NCI-H446 (cell line): ENCODE measurements at regions not wholly inside any gene's neighbourhood (a gene's known extent, or its start where the extent isn't known, plus 50 kb on each side); places are given as distances from the start of the nearest gene placed in this dataset.
"Not testable (repeated sequence)": the region's sequence is repeated elsewhere in the genome, so short reads cannot be mapped to it uniquely, and the experiment has no call there.

ENCODE experiments used
- DNase-seq, 2 experiments: peaks; one replicate each; lab custom pipeline; 2025; lab: John Stamatoyannopoulos, UW

- no peak for DNase-seq
Observed at GRCh38 chr1:71345491-71345890, 264.7 kb upstream of the ZRANB2 start.

- DNase-seq: no peak
Observed at GRCh38 chr1:71343686-71344416, 263.0 kb upstream of the ZRANB2 start.

GRCh38 chr1:71339238-71339637 lies 258.4 kb upstream of the ZRANB2 start:
- DNase-seq: peak in 1 of 2 experiments; percentile 10

GRCh38 chr1:71330991-71331390 lies 250.2 kb upstream of the ZRANB2 start:
- DNase-seq: no peak

GRCh38 chr1:71324671-71325267 lies 243.9 kb upstream of the ZRANB2 start:
- no peak for DNase-seq

- no peak for DNase-seq
Observed at GRCh38 chr1:71312545-71312944, 231.7 kb upstream of the ZRANB2 start.

GRCh38 chr1:71311376-71311775 lies 230.5 kb upstream of the ZRANB2 start:
- no peak for DNase-seq

GRCh38 chr1:71307451-71307850 lies 226.6 kb upstream of the ZRANB2 start:
- DNase-seq: peak in 1 of 2 experiments; percentile 43

GRCh38 chr1:71304125-71304524 lies 223.3 kb upstream of the ZRANB2 start:
- no peak for DNase-seq

- no peak for DNase-seq
Observed at GRCh38 chr1:71303617-71304041, 222.8 kb upstream of the ZRANB2 start.

- DNase-seq: no peak
Observed at GRCh38 chr1:71298633-71299032, 217.8 kb upstream of the ZRANB2 start.

GRCh38 chr1:71296551-71297134 lies 215.8 kb upstream of the ZRANB2 start:
- DNase-seq: no peak

GRCh38 chr1:71295350-71295749 lies 214.5 kb upstream of the ZRANB2 start:
- no peak for DNase-seq

- DNase-seq: no peak
Observed at GRCh38 chr1:71294178-71294577, 213.3 kb upstream of the ZRANB2 start.

GRCh38 chr1:71292203-71292602 lies 211.4 kb upstream of the ZRANB2 start:
- no peak for DNase-seq

- not testable (repeated sequence) for DNase-seq
Observed at GRCh38 chr1:71290506-71291237, 209.8 kb upstream of the ZRANB2 start.

GRCh38 chr1:71285529-71285928 lies 204.7 kb upstream of the ZRANB2 start:
- DNase-seq: no peak

- no peak for DNase-seq
Observed at GRCh38 chr1:71276466-71276865, 195.6 kb upstream of the ZRANB2 start.

- no peak for DNase-seq
Observed at GRCh38 chr1:71273334-71273733, 192.5 kb upstream of the ZRANB2 start.

- DNase-seq: no peak
Observed at GRCh38 chr1:71270394-71270915, 189.6 kb upstream of the ZRANB2 start.

- no peak for DNase-seq
Observed at GRCh38 chr1:71269818-71270217, 189.0 kb upstream of the ZRANB2 start.

GRCh38 chr1:71269179-71269578 lies 188.3 kb upstream of the ZRANB2 start:
- no peak for DNase-seq
